CD4-positive, alpha-beta memory T cell (primary cell): ENCODE measurements at regions not wholly inside any gene's neighbourhood (a gene's known extent, or its start where the extent isn't known, plus 50 kb on each side); places are given as distances from the start of the nearest gene placed in this dataset.

ENCODE experiments used
- CTCF ChIA-PET: fragments of 350-600 bp; sonication (Branson Sonifier 250); formaldehyde crosslinking; loops from one replicate; lab custom pipeline; 2021; ENCODE audit warnings: inconsistent platforms; ENCODE audit not compliant: partially characterized antibody; lab: Charles Lee
- POLR2A ChIA-PET: fragments of 350-600 bp; sonication (Branson Sonifier 250); formaldehyde crosslinking; loops from one replicate; lab custom pipeline; 2021; ENCODE audit not compliant: partially characterized antibody; lab: Charles Lee
- DNase-seq, 5 donors: peaks; one replicate each; pipeline versions ENCODE4 v3.0.0 to v3.0.0-alpha.2; 2020 to 2022; ENCODE audit warnings: mixed read lengths in 1 of 5
- H3K27ac ChIP-seq: one replicate; pipeline ENCODE4 v1.7.0; 2013; ENCODE audit warnings: low read depth, low read length
- H3K27me3 ChIP-seq: 2 replicates; pipeline ENCODE4 v1.7.0; 2013; ENCODE audit warnings: mild to moderate bottlenecking, low read length, moderate library complexity; ENCODE audit not compliant: insufficient read depth
- H3K36me3 ChIP-seq: 2 replicates; pipeline ENCODE4 v1.7.0; 2013; ENCODE audit warnings: mild to moderate bottlenecking, low read length, moderate library complexity; ENCODE audit not compliant: insufficient read depth
- H3K4me1 ChIP-seq: 2 replicates; pipeline ENCODE4 v1.7.0; 2013; ENCODE audit warnings: mild to moderate bottlenecking, low read length, moderate library complexity; ENCODE audit not compliant: insufficient read depth
- H3K4me3 ChIP-seq, 2 donors: one replicate each; pipeline ENCODE4 v1.7.0; 2013; ENCODE audit warnings: low read length in 2 of 2, mild to moderate bottlenecking in 1 of 2
- H3K9me3 ChIP-seq, 2 donors: one replicate each; pipeline ENCODE4 v1.7.0; 2013; ENCODE audit warnings: low read length in 2 of 2, control low read depth in 1 of 2; ENCODE audit not compliant: control insufficient read depth in 1 of 2
- H3K27ac Mint-ChIP-seq, 7 donors: one replicate each; pipeline ENCODE4 v1.8.0; 2020 to 2021; ENCODE audit warnings: mixed read lengths in 7 of 7, mild to moderate bottlenecking in 6 of 7, inconsistent platforms in 3 of 7, moderate library complexity in 3 of 7
- H3K27me3 Mint-ChIP-seq, 2 donors: one replicate each; pipeline ENCODE4 v1.8.0; 2020 to 2021; ENCODE audit warnings: mixed read lengths in 2 of 2
- H3K36me3 Mint-ChIP-seq, 2 donors: one replicate each; pipeline ENCODE4 v1.8.0; 2020 to 2021; ENCODE audit warnings: mixed read lengths in 2 of 2, inconsistent platforms in 1 of 2, mild to moderate bottlenecking in 1 of 2
- H3K4me1 Mint-ChIP-seq, 4 donors: one replicate each; pipeline ENCODE4 v1.8.0; 2020 to 2021; ENCODE audit warnings: mixed read lengths in 4 of 4, mild to moderate bottlenecking in 1 of 4
- H3K4me3 Mint-ChIP-seq, 8 donors: one replicate each; pipeline ENCODE4 v1.8.0; 2020 to 2021; ENCODE audit warnings: mixed read lengths in 8 of 8, mild to moderate bottlenecking in 7 of 8, moderate library complexity in 6 of 8, inconsistent platforms in 3 of 8
- H3K9me3 Mint-ChIP-seq, 8 donors: one replicate each; pipeline ENCODE4 v1.8.0; 2020 to 2021; ENCODE audit warnings: mixed read lengths in 8 of 8, mild to moderate bottlenecking in 5 of 8, inconsistent platforms in 3 of 8, moderate library complexity in 1 of 8
- intact Hi-C: fragments of 100-400 bp; cut with micrococcal nuclease; formaldehyde crosslinking; loops from one replicate; pipeline ENCODE4 v1.15.1; 2023

- H3K27ac ChIP-seq: no peak overlapping the region
- H3K9me3 Mint-ChIP-seq: peaks cover 0 to 3% (median under 1%) of the 10 kb centered on the region in 8 donors
- ChIA-PET CTCF (no interaction called here), POLR2A (no interaction called here)
- no peaks in the 10 kb centered on the region for H3K36me3 ChIP-seq
- H3K27ac Mint-ChIP-seq: no peak overlapping the region
- no peak overlapping the region for H3K4me3 Mint-ChIP-seq
- H3K4me1 ChIP-seq: no peaks in the 10 kb centered on the region
- H3K36me3 Mint-ChIP-seq: no peaks in the 10 kb centered on the region
- H3K27me3 ChIP-seq: no peaks in the 10 kb centered on the region
- H3K4me1 Mint-ChIP-seq: no peaks in the 10 kb centered on the region
- intact Hi-C loops: no loop called here
- H3K9me3 ChIP-seq: no peaks in the 10 kb centered on the region
- H3K27me3 Mint-ChIP-seq: no peaks in the 10 kb centered on the region
- H3K4me3 ChIP-seq: no peak overlapping the region
- DNase-seq: no peak
Observed at GRCh38 chr4:106650701-106651100, 282.1 kb upstream of the GIMD1 start.

- intact Hi-C loops: no loop called here
- Mint-ChIP-seq H3K27me3 (no peaks in the 10 kb centered on the region), H3K36me3 (no peaks in the 10 kb centered on the region), H3K9me3 (peaks cover 0 to 4% (median 0%) of the 10 kb centered on the region in 8 donors), H3K4me1 (no peaks in the 10 kb centered on the region), H3K4me3 (no peak overlapping the region), H3K27ac (no peak overlapping the region)
- H3K4me1 ChIP-seq: no peaks in the 10 kb centered on the region
- CTCF ChIA-PET: no interaction called here
- no peaks in the 10 kb centered on the region for H3K9me3 ChIP-seq
- H3K27me3 ChIP-seq: no peaks in the 10 kb centered on the region
- no peak for DNase-seq
- no peak overlapping the region for H3K4me3 ChIP-seq
- H3K36me3 ChIP-seq: no peaks in the 10 kb centered on the region
- POLR2A ChIA-PET: no interaction called here
- no peak overlapping the region for H3K27ac ChIP-seq
Observed at GRCh38 chr4:106647451-106647850, 278.9 kb upstream of the GIMD1 start.

GRCh38 chr4:106629268-106629625 is 260.7 kb upstream of the GIMD1 start:
- intact Hi-C loops: no loop called here
- Histone ChIP-seq H3K27me3 (no peaks in the 10 kb centered on the region), H3K27ac (no peak overlapping the region), H3K36me3 (no peaks in the 10 kb centered on the region), H3K9me3 (no peaks in the 10 kb centered on the region), H3K4me1 (no peaks in the 10 kb centered on the region), H3K4me3 (no peak overlapping the region)
- CTCF ChIA-PET: no interaction called here
- H3K4me3 Mint-ChIP-seq: no peak overlapping the region
- H3K9me3 Mint-ChIP-seq: peaks cover 0 to 4% (median 0%) of the 10 kb centered on the region in 8 donors
- DNase-seq: no peak
- H3K27me3 Mint-ChIP-seq: no peaks in the 10 kb centered on the region
- POLR2A ChIA-PET: no interaction called here
- no peaks in the 10 kb centered on the region for H3K4me1 Mint-ChIP-seq
- H3K36me3 Mint-ChIP-seq: no peaks in the 10 kb centered on the region
- no peak overlapping the region for H3K27ac Mint-ChIP-seq

GRCh38 chr4:106628586-106629267 is 260.1 kb upstream of the GIMD1 start:
- Mint-ChIP-seq H3K4me1 (no peaks in the 10 kb centered on the region), H3K27me3 (no peaks in the 10 kb centered on the region), H3K9me3 (peaks cover 0 to 4% (median 0%) of the 10 kb centered on the region in 8 donors), H3K36me3 (no peaks in the 10 kb centered on the region), H3K4me3 (no peak overlapping the region), H3K27ac (no peak overlapping the region)
- ChIA-PET CTCF (no interaction called here), POLR2A (no interaction called here)
- Histone ChIP-seq H3K27ac (no peak overlapping the region), H3K4me1 (no peaks in the 10 kb centered on the region), H3K4me3 (no peak overlapping the region), H3K9me3 (no peaks in the 10 kb centered on the region), H3K36me3 (no peaks in the 10 kb centered on the region), H3K27me3 (no peaks in the 10 kb centered on the region)
- intact Hi-C loops: no loop called here
- DNase-seq: no peak

- ChIA-PET CTCF (no interaction called here), POLR2A (no interaction called here)
- Mint-ChIP-seq H3K27me3 (no peaks in the 10 kb centered on the region), H3K9me3 (peaks cover 0 to 4% (median 0%) of the 10 kb centered on the region in 8 donors), H3K4me1 (no peaks in the 10 kb centered on the region), H3K27ac (no peak overlapping the region), H3K4me3 (no peak overlapping the region), H3K36me3 (no peaks in the 10 kb centered on the region)
- H3K36me3 ChIP-seq: no peaks in the 10 kb centered on the region
- no peaks in the 10 kb centered on the region for H3K27me3 ChIP-seq
- no peaks in the 10 kb centered on the region for H3K4me1 ChIP-seq
- intact Hi-C loops: no loop called here
- no peak overlapping the region for H3K4me3 ChIP-seq
- H3K9me3 ChIP-seq: no peaks in the 10 kb centered on the region
- no peak for DNase-seq
- no peak overlapping the region for H3K27ac ChIP-seq
Observed at GRCh38 chr4:106627051-106627450, 258.5 kb upstream of the GIMD1 start.

- Mint-ChIP-seq H3K4me3 (no peak overlapping the region), H3K27ac (no peak overlapping the region), H3K9me3 (peaks cover 0 to 4% (median 0%) of the 10 kb centered on the region in 8 donors), H3K27me3 (no peaks in the 10 kb centered on the region), H3K4me1 (no peaks in the 10 kb centered on the region), H3K36me3 (no peaks in the 10 kb centered on the region)
- no peak overlapping the region for H3K4me3 ChIP-seq
- no peak overlapping the region for H3K27ac ChIP-seq
- POLR2A ChIA-PET: no interaction called here
- no peaks in the 10 kb centered on the region for H3K36me3 ChIP-seq
- no peaks in the 10 kb centered on the region for H3K9me3 ChIP-seq
- no peaks in the 10 kb centered on the region for H3K4me1 ChIP-seq
- intact Hi-C loops: no loop called here
- no peak for DNase-seq
- H3K27me3 ChIP-seq: no peaks in the 10 kb centered on the region
- CTCF ChIA-PET: no interaction called here
Observed at GRCh38 chr4:106624671-106625070, 256.1 kb upstream of the GIMD1 start.

- ChIA-PET CTCF (no interaction called here), POLR2A (no interaction called here)
- no peak overlapping the region for H3K4me3 ChIP-seq
- H3K27ac Mint-ChIP-seq: no peak overlapping the region
- H3K27ac ChIP-seq: no peak overlapping the region
- no peak overlapping the region for H3K4me3 Mint-ChIP-seq
- no peaks in the 10 kb centered on the region for H3K9me3 ChIP-seq
- H3K27me3 Mint-ChIP-seq: no peaks in the 10 kb centered on the region
- H3K36me3 ChIP-seq: no peaks in the 10 kb centered on the region
- no peak for DNase-seq
- H3K4me1 Mint-ChIP-seq: no peaks in the 10 kb centered on the region
- intact Hi-C loops: no loop called here
- H3K36me3 Mint-ChIP-seq: no peaks in the 10 kb centered on the region
- peaks cover 0 to 2% (median 0%) of the 10 kb centered on the region in 8 donors for H3K9me3 Mint-ChIP-seq
- no peaks in the 10 kb centered on the region for H3K4me1 ChIP-seq
- no peaks in the 10 kb centered on the region for H3K27me3 ChIP-seq
Observed at GRCh38 chr4:106618956-106619355, 250.4 kb upstream of the GIMD1 start.

- no peaks in the 10 kb centered on the region for H3K4me1 Mint-ChIP-seq
- H3K27me3 Mint-ChIP-seq: no peaks in the 10 kb centered on the region
- DNase-seq: no peak
- ChIA-PET CTCF (no interaction called here), POLR2A (no interaction called here)
- no peaks in the 10 kb centered on the region for H3K9me3 ChIP-seq
- no peaks in the 10 kb centered on the region for H3K4me1 ChIP-seq
- no peaks in the 10 kb centered on the region for H3K36me3 ChIP-seq
- H3K9me3 Mint-ChIP-seq: peaks cover 0 to 4% (median under 1%) of the 10 kb centered on the region in 8 donors
- H3K27ac ChIP-seq: no peak overlapping the region
- H3K36me3 Mint-ChIP-seq: no peaks in the 10 kb centered on the region
- no peak overlapping the region for H3K4me3 Mint-ChIP-seq
- intact Hi-C loops: no loop called here
- no peak overlapping the region for H3K27ac Mint-ChIP-seq
- H3K27me3 ChIP-seq: no peaks in the 10 kb centered on the region
- no peak overlapping the region for H3K4me3 ChIP-seq
Observed at GRCh38 chr4:106615961-106616360, 247.4 kb upstream of the GIMD1 start.
